Ascending aorta (tissue), 2 donors: ENCODE measurements at regions not wholly inside any gene's neighbourhood (a gene's known extent, or its start where the extent isn't known, plus 50 kb on each side); places are given as distances from the start of the nearest gene placed in this dataset.

Source experiments
- DNase-seq, 2 donors: peaks; one replicate each; pipeline ENCODE4 v3.0.0-alpha.2; 2019; ENCODE audit warnings: low spot score in 2 of 2
- H3K27ac ChIP-seq, 2 donors: fragments of 200-600 bp; sonication (generic); one replicate each; pipeline ENCODE4 v1.5.1; 2016 to 2017; ENCODE audit warnings: mild to moderate bottlenecking in 1 of 2
- H3K27me3 ChIP-seq: fragments of 200-600 bp; sonication (generic); one replicate; pipeline ENCODE4 v1.5.1; 2017
- H3K36me3 ChIP-seq, 2 donors: fragments of 200-600 bp; sonication (generic); one replicate each; pipeline ENCODE4 v1.5.1; 2016
- H3K4me1 ChIP-seq, 2 donors: fragments of 200-600 bp; sonication (generic); one replicate each; pipeline ENCODE4 v1.5.1; 2016 to 2017; ENCODE audit warnings: mild to moderate bottlenecking in 1 of 2
- H3K4me3 ChIP-seq, 2 donors: fragments of 200-600 bp; sonication (generic); one replicate each; pipeline ENCODE4 v1.5.1; 2016 to 2017; ENCODE audit warnings: mild to moderate bottlenecking in 1 of 2
- H3K9me3 ChIP-seq, 2 donors: fragments of 200-600 bp; sonication (generic); one replicate each; pipeline ENCODE4 v1.5.1; 2016
- CTCF ChIP-seq, 3 experiments: fragments of 200-600 bp in 2 of 3; fragments of 450-650 bp in 1 of 3; sonication (generic) in 2 of 3; IDR thresholded peaks; one replicate each; pipeline ENCODE4 v1.5.1; 2016 to 2019; ENCODE audit warnings: antibody characterized with exemption in 3 of 3, mild to moderate bottlenecking in 1 of 3, moderate library complexity in 1 of 3
- intact Hi-C: fragments of 100-400 bp; cut with DNase I; formaldehyde crosslinking; loops from one replicate; pipeline ENCODE4 v1.15.1; 2023

DNA sequence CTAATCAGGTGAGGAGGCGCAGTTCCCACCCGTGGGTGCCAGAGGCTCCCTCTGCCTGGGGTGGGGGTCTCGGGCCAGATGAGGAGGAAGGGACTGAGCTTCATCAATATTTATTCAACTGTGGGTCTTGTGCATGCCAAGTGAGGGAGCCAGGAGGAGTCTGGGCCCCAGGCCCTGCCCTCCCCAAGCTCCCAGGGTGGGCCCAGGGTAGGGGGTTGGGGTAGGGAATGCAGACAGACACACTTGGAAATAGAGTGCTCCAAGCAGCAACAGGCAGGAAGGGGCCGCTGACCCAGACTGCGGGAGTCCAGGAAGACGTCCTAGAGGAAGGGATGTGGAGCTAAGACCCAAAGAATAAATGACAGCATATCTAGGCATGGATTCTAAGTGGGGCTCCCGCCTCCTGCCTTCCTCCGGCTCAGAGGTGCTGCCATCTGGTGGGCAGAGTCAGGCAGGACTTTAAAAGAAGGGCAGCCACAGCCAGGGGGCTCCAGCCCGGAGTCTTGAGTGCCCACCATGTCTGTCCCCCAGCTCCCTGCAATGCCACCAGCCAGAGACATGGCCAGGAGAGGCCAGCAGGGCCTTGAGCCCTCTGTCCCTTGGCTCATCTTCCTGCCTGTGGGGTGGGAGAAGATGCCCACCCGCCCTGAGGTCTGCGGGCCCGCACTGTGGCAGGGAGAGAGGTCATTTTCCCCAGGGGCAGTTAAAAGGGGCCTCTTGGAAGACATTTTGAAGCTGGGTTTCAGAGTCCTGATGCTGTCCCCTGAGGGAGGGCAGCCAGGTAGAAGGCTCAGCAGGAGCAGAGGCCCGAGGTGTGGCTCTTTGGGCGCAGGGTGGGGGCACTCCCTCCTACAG lies 70.1 kb downstream of the PHETA1 start:
- Histone ChIP-seq H3K27ac (no peak overlapping the region), H3K36me3 (no peaks in the 10 kb centered on the region), H3K4me1 (no peaks in the 10 kb centered on the region), H3K4me3 (no peak overlapping the region), H3K9me3 (peaks cover 0 to 1% of the 10 kb centered on the region in 2 donors), H3K27me3 (no peaks in the 10 kb centered on the region)
- intact Hi-C loops = no loop called here
- DNase-seq = no peak
- TF ChIP-seq CTCF (IDR thresholded peaks at IDR 0.05) = peak; percentile 30 to 54 (median 44)

GRCh38 chr12:111297703-111298426 lies 71.0 kb downstream of the PHETA1 start:
- no peak for TF ChIP-seq CTCF (IDR thresholded peaks at IDR 0.05)

DNA sequence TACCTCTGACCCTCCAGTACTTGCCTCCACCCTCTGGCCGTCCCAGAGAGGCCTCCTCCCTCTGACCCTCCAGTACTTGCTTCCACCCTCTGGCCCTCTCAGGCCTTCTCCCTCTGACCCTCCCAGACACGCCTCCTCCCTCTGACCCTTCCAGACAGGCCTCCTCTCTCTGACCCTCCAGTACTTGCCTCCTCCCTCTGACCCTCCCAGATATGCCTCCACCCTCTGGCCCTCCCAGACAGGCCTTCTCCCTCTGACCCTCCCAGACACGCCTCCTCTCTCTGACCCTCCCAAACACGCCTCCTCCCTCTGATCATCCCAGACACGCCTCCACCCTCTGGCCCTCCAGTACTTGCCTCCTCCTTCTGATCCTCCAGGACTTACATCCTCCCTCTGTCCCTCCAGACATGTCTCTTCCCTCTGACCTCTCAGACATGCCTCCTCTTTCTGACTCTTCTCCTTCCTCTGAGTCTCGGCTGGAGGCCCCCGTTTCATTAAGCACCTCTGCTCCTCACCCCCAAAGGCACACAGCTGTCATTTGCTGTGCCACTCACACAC lies 71.9 kb downstream of the PHETA1 start:
- intact Hi-C loops = no loop called here
- TF ChIP-seq CTCF (IDR thresholded peaks at IDR 0.05) = no peak
- no peaks in the 10 kb centered on the region for H3K9me3 ChIP-seq
- H3K27me3 ChIP-seq = no peaks in the 10 kb centered on the region
- no peak for DNase-seq
- H3K4me3 ChIP-seq = no peak overlapping the region
- no peaks in the 10 kb centered on the region for H3K36me3 ChIP-seq
- H3K4me1 ChIP-seq = no peaks in the 10 kb centered on the region
- H3K27ac ChIP-seq = no peak overlapping the region

More at GRCh38 chr12:111297703-111298426, 71.0 kb downstream of the PHETA1 start:
- DNase-seq = no peak
- Histone ChIP-seq H3K27ac (no peak overlapping the region), H3K9me3 (no peaks in the 10 kb centered on the region), H3K4me1 (no peaks in the 10 kb centered on the region), H3K27me3 (no peaks in the 10 kb centered on the region), H3K36me3 (no peaks in the 10 kb centered on the region), H3K4me3 (no peak overlapping the region)
- intact Hi-C loops = no loop called here

- Histone ChIP-seq H3K27me3 (no peaks in the 10 kb centered on the region), H3K27ac (no peak overlapping the region), H3K4me1 (no peaks in the 10 kb centered on the region), H3K9me3 (no peaks in the 10 kb centered on the region), H3K36me3 (no peaks in the 10 kb centered on the region), H3K4me3 (no peak overlapping the region)
- intact Hi-C loops = no loop called here
- no peak for TF ChIP-seq CTCF (IDR thresholded peaks at IDR 0.05)
- DNase-seq = no peak
These were observed 73.7 kb downstream of the PHETA1 start for GRCh38 chr12:111295176-111295575.

DNA sequence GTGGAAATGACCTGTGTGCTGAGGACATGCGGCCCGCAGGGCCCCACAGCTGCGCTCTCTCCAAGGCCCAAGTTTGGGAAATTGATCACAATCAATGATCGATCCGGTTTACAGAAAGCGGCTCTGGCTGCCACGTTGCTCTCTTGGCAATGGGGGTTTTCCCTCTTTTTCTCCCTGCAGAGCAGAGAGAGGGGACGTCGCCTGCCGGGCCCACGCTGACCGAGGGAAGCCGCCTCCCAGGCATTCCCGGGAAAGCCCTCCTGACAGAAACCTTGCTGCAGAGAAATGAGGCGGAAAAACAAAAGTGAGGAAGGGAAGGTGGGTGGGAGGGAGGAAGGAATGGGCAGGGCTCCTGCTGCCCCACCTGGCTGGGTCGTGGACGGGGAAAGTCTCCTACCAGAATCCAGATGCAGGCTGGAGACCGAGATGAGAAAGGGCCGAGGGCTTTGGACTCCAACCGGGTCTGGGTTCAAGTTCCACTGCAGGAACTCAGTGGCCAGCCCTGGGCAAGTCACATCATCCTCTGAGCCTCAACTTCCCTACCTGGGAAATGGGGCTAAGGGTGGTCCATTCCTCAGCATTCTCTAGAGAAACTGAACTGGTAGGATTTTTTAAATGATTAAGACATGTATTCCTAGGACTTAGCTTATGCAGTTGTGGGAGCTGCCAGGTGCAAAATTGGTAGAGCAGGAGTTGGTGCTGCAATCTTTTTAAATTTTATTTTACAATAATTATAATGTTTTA lies 75.5 kb downstream of the PHETA1 start:
- Histone ChIP-seq H3K4me3 (no peak overlapping the region), H3K4me1 (no peaks in the 10 kb centered on the region), H3K36me3 (no peaks in the 10 kb centered on the region), H3K9me3 (no peaks in the 10 kb centered on the region), H3K27me3 (no peaks in the 10 kb centered on the region), H3K27ac (no peak overlapping the region)
- DNase-seq = no peak
- intact Hi-C loops = no loop called here
- TF ChIP-seq CTCF (IDR thresholded peaks at IDR 0.05) = no peak
